ENCODE measurements at regions not wholly inside any gene's neighbourhood (a gene's known extent, or its start where the extent isn't known, plus 50 kb on each side); places are given as distances from the start of the nearest gene placed in this dataset.

DNA sequence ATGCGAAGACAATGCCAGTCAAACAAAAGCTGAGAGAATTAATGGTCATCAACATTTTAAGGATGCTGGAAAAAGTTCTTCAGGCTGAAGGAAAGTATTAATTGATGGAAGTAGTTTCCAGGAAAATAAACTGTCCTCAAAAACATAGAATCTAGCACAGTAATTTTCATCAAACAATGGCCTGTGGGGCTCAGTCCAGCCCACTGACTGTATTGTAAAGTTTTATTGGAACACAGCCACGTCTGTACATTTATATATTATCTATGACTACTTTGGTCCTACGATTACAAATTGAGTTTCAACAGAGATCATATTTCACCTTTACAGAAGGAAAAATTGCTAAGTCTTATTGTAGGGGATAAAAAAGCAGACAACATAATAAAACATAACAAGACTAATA lies 484.5 kb downstream of the KCNJ2 start:
- CTCF ChIA-PET = interaction anchor here (0.6 kb wide), 2 partner anchors 303 to 444 kb away, joined by 4 read pairs; no protein-coding TSS in a partner anchor
- no peak overlapping the region for H3K9ac ChIP-seq (ENCODE audit: low read depth, low read length)
- intact Hi-C loops (cut with micrococcal nuclease) = no loop called here

More for the DNA sequence above, 484.5 kb downstream of the KCNJ2 start:
- H3K36me3 ChIP-seq (ENCODE audit: control insufficient read depth, insufficient read depth, low read length) = no peaks in the 10 kb centered on the region
- no peaks in the 10 kb centered on the region for H3K4me1 ChIP-seq (ENCODE audit: control insufficient read depth, insufficient read depth, low read length)
- H3K56ac ChIP-seq (ENCODE audit: extremely low read depth, insufficient read depth, low read length) = no peak overlapping the region
- H2BK15ac ChIP-seq (ENCODE audit: low read depth, low read length) = no peak overlapping the region
- H2BK5ac ChIP-seq (ENCODE audit: low read depth, low read length, poor library complexity, severe bottlenecking) = no peak overlapping the region
- no peak overlapping the region for H4K5ac ChIP-seq (ENCODE audit: low read depth, low read length)
- no peak overlapping the region for H2AK5ac ChIP-seq (ENCODE audit: low read depth, low read length)
- H3K27me3 ChIP-seq (ENCODE audit: control insufficient read depth, insufficient read depth, low read length) = no peaks in the 10 kb centered on the region; the same call in 1 of the 2 replicates
- no peak overlapping the region for H4K8ac ChIP-seq (ENCODE audit: low read depth in 2 of 2, low read length in 2 of 2)
- H2BK120ac ChIP-seq (ENCODE audit: low read depth, low read length) = no peak overlapping the region
- H3K9me3 ChIP-seq (ENCODE audit: control insufficient read depth, insufficient read depth, low read length) = no peaks in the 10 kb centered on the region
- H2AFZ ChIP-seq (replicated peaks; ENCODE audit: low read length, poor library complexity) = no peak overlapping the region
- H3K4ac ChIP-seq (ENCODE audit: low read depth, low read length) = no peak overlapping the region
- POLR2A ChIA-PET (ENCODE audit: unreplicated experiment) = no interaction called here
- WGBS, 2 experiments (ENCODE audit: extremely low coverage in 2 of 2, insufficient read length in 1 of 2) = no CpG with 5 or more reads among the region's 3 CpGs
- H2BK20ac ChIP-seq (ENCODE audit: low read depth, low read length) = no peak overlapping the region
- DNase-seq (no peak), ATAC-seq (ENCODE audit: low read depth) (no peak)
- no peak overlapping the region for H4K91ac ChIP-seq (ENCODE audit: insufficient read depth, low read depth, low read length)
- no peaks in the 10 kb centered on the region for H4K20me1 ChIP-seq (ENCODE audit: insufficient read depth, low read length)
- TF ChIP-seq CEBPB (IDR thresholded peaks at IDR 0.05; ENCODE audit: low read depth, low read length) (no peak), CHD1 (IDR thresholded peaks at IDR 0.05; ENCODE audit: low read depth, low read length) (no peak), MAZ (IDR thresholded peaks at IDR 0.05; ENCODE audit: borderline replicate concordance, low read depth, low read length) (no peak), CTCF (conservative IDR thresholded peaks at IDR 0.05; ENCODE audit: low read depth, low read length) (no peak), RFX5 (IDR thresholded peaks at IDR 0.05; ENCODE audit: low read depth, low read length) (no peak), FOS (IDR thresholded peaks at IDR 0.05; ENCODE audit: low read depth, low read length) (no peak), MAFK (IDR thresholded peaks at IDR 0.05; ENCODE audit: low read depth, low read length) (no peak), MXI1 (IDR thresholded peaks at IDR 0.05; ENCODE audit: borderline replicate concordance, low read depth, low read length) (no peak), SMC3 (IDR thresholded peaks at IDR 0.05; ENCODE audit: low read depth, low read length) (no peak), RAD21 (IDR thresholded peaks at IDR 0.05; ENCODE audit: low read length) (no peak), RCOR1 (IDR thresholded peaks at IDR 0.05; ENCODE audit: insufficient replicate concordance, low read length) (no peak), POLR2A (IDR thresholded peaks at IDR 0.05; ENCODE audit: low read depth, low read length) (no peak), NFE2L2 (IDR thresholded peaks at IDR 0.05; ENCODE audit: low read depth, low read length) (no peak), BHLHE40 (IDR thresholded peaks at IDR 0.05; ENCODE audit: low read depth, low read length) (no peak), USF2 (IDR thresholded peaks at IDR 0.05; ENCODE audit: low read depth, low read length) (no peak)
- TF ChIP-seq, protein P1, sequence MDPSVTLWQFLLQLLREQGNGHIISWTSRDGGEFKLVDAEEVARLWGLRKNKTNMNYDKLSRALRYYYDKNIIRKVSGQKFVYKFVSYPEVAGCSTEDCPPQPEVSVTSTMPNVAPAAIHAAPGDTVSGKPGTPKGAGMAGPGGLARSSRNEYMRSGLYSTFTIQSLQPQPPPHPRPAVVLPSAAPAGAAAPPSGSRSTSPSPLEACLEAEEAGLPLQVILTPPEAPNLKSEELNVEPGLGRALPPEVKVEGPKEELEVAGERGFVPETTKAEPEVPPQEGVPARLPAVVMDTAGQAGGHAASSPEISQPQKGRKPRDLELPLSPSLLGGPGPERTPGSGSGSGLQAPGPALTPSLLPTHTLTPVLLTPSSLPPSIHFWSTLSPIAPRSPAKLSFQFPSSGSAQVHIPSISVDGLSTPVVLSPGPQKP (IDR thresholded peaks at IDR 0.05; ENCODE audit: borderline replicate concordance, low read depth, low read length) = no peak
- H2AK9ac ChIP-seq (replicated peaks; ENCODE audit: low read depth, low read length, poor library complexity) = no peak overlapping the region
- H3K4me3 ChIP-seq (ENCODE audit: insufficient read depth, low read depth, low read length) = no peak overlapping the region
- H3K27ac ChIP-seq (ENCODE audit: insufficient read depth, low read length) = no peak overlapping the region
- dilution Hi-C loops (cut with HindIII; ENCODE audit: low sequenced_read_pairs, unreplicated experiment) (no loop called here), in situ Hi-C loops (cut with MboI; ENCODE audit: low sequenced_read_pairs) (no loop called here)
- H3K18ac ChIP-seq (ENCODE audit: low read depth, low read length) = no peak overlapping the region
- H3K23ac ChIP-seq (ENCODE audit: low read depth, low read length) = no peak overlapping the region
- H3K79me1 ChIP-seq (ENCODE audit: low read depth in 1 of 2, low read length in 2 of 2) = no peaks in the 10 kb centered on the region
- no peak overlapping the region for H3K14ac ChIP-seq (replicated peaks; ENCODE audit: low read depth, low read length)
- H3K9me1 ChIP-seq (ENCODE audit: insufficient read depth, low read length) = no peaks in the 10 kb centered on the region
- no peak overlapping the region for H3K4me2 ChIP-seq (ENCODE audit: low read depth, low read length)
- BruUV-seq (replicated peaks) = no TSS peak

Measured in IMR-90 (cell line).